Endothelial cell (in vitro differentiated cells): ENCODE measurements at regions not wholly inside any gene's neighbourhood (a gene's known extent, or its start where the extent isn't known, plus 50 kb on each side); places are given as distances from the start of the nearest gene placed in this dataset.

ENCODE experiments used
- DNase-seq: peaks from one replicate; pipeline ENCODE4 v3.0.0; 2021; ENCODE audit warnings: low spot score
- H3K27ac Mint-ChIP-seq: one replicate; pipeline ENCODE4 v1.8.0; 2021; ENCODE audit warnings: mixed read lengths, inconsistent platforms; ENCODE audit not compliant: unreplicated experiment
- H3K27me3 Mint-ChIP-seq: one replicate; pipeline ENCODE4 v1.8.0; 2021; ENCODE audit warnings: mild to moderate bottlenecking, moderate library complexity, mixed read lengths, inconsistent platforms; ENCODE audit not compliant: unreplicated experiment
- H3K36me3 Mint-ChIP-seq: one replicate; pipeline ENCODE4 v1.8.0; 2021; ENCODE audit warnings: mild to moderate bottlenecking, low read depth, mixed read lengths, inconsistent platforms; ENCODE audit not compliant: unreplicated experiment
- H3K4me1 Mint-ChIP-seq: one replicate; pipeline ENCODE4 v1.8.0; 2021; ENCODE audit warnings: mild to moderate bottlenecking, mixed read lengths, inconsistent platforms; ENCODE audit not compliant: unreplicated experiment
- H3K4me3 Mint-ChIP-seq: one replicate; pipeline ENCODE4 v1.8.0; 2021; ENCODE audit warnings: mild to moderate bottlenecking, mixed read lengths, inconsistent platforms; ENCODE audit not compliant: unreplicated experiment
- H3K9me3 Mint-ChIP-seq: one replicate; pipeline ENCODE4 v1.8.0; 2021; ENCODE audit warnings: mixed read lengths, inconsistent platforms; ENCODE audit not compliant: unreplicated experiment
- TF ChIP-seq, protein P1 (sequence below): fragments of 200-600 bp; sonication (generic); IDR thresholded peaks from one replicate; pipeline ENCODE4 v1.5.0; 2021; ENCODE audit warnings: antibody characterized with exemption; ENCODE audit not compliant: unreplicated experiment

DNA sequence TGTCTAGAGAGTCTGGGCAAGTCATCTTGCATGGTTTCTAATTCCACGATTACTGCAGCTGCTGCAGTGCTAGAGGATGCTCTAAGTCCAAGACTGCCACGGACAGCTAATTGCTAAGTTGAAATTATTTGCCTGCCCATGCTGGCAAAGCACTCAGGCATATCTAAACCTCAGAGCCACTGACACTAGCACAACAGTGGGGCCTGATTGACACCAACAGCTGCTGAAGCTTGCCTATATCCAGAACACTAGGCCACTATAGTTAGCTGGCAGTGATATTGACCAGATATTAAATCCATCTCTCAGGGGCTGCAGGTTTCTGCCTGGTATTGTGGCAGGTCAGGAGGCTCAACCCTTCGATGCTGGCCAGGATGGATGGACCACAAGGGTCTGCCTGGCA is 103.9 kb downstream of the DCAF12L1 start:
- no peak for DNase-seq
- Mint-ChIP-seq H3K27ac (no peak overlapping the region), H3K36me3 (no peaks in the 10 kb centered on the region), H3K9me3 (no peaks in the 10 kb centered on the region), H3K4me1 (no peaks in the 10 kb centered on the region), H3K27me3 (no peaks in the 10 kb centered on the region), H3K4me3 (no peak overlapping the region)
- TF ChIP-seq, protein P1, sequence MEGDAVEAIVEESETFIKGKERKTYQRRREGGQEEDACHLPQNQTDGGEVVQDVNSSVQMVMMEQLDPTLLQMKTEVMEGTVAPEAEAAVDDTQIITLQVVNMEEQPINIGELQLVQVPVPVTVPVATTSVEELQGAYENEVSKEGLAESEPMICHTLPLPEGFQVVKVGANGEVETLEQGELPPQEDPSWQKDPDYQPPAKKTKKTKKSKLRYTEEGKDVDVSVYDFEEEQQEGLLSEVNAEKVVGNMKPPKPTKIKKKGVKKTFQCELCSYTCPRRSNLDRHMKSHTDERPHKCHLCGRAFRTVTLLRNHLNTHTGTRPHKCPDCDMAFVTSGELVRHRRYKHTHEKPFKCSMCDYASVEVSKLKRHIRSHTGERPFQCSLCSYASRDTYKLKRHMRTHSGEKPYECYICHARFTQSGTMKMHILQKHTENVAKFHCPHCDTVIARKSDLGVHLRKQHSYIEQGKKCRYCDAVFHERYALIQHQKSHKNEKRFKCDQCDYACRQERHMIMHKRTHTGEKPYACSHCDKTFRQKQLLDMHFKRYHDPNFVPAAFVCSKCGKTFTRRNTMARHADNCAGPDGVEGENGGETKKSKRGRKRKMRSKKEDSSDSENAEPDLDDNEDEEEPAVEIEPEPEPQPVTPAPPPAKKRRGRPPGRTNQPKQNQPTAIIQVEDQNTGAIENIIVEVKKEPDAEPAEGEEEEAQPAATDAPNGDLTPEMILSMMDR, result no peak
